ENCODE measurements at regions not wholly inside any gene's neighbourhood (a gene's known extent, or its start where the extent isn't known, plus 50 kb on each side); places are given as distances from the start of the nearest gene placed in this dataset.

- no peak for TF ChIP-seq CTCF (IDR thresholded peaks at IDR 0.05)
- no peak for TF ChIP-seq POLR2A (IDR thresholded peaks at IDR 0.05)
Observed at GRCh38 chr10:59957975-59958374, 51.6 kb upstream of the CCDC6 start.

All from esophagus squamous epithelium (tissue), 4 donors.